DLD1 (cell line): ENCODE measurements at regions not wholly inside any gene's neighbourhood (a gene's known extent, or its start where the extent isn't known, plus 50 kb on each side); places are given as distances from the start of the nearest gene placed in this dataset.
"Not testable (repeated sequence)": the region's sequence is repeated elsewhere in the genome, so short reads cannot be mapped to it uniquely, and the experiment has no call there.

Experiments used
- in situ Hi-C: cut with HindIII; loops from 2 replicates; pipeline ENCODE4 v1.10.0; 2017; ENCODE audit warnings: low sequenced_read_pairs

- in situ Hi-C loops, result no loop called here
Observed at GRCh38 chr2:208607694-208608093, 201.1 kb downstream of the PTH2R start.

- in situ Hi-C loops, result no loop called here
Observed at GRCh38 chr2:208608122-208608835, 201.7 kb downstream of the PTH2R start.

GRCh38 chr2:208609166-208609804 lies 202.7 kb downstream of the PTH2R start:
- in situ Hi-C loops, result no loop called here

- in situ Hi-C loops, result not testable (repeated sequence)
Observed at GRCh38 chr2:208615675-208616074, 209.1 kb downstream of the PTH2R start.

- in situ Hi-C loops, result no loop called here
Observed at GRCh38 chr2:208618220-208618619, 211.6 kb downstream of the PTH2R start.

GRCh38 chr2:208619993-208620392 lies 213.4 kb downstream of the PTH2R start:
- in situ Hi-C loops, result no loop called here

- in situ Hi-C loops, result no loop called here
Observed at GRCh38 chr2:208620487-208620978, 213.9 kb downstream of the PTH2R start.

- in situ Hi-C loops, result no loop called here
Observed at GRCh38 chr2:208627110-208627884, 220.7 kb downstream of the PTH2R start.

GRCh38 chr2:208627916-208628315 lies 221.3 kb downstream of the PTH2R start:
- in situ Hi-C loops, result no loop called here

GRCh38 chr2:208638059-208638458 lies 231.5 kb downstream of the PTH2R start:
- in situ Hi-C loops, result no loop called here

- in situ Hi-C loops, result no loop called here
Observed at GRCh38 chr2:208642125-208642779, 235.7 kb downstream of the PTH2R start.

- in situ Hi-C loops, result no loop called here
Observed at GRCh38 chr2:208643145-208643544, 236.6 kb downstream of the PTH2R start.

GRCh38 chr2:208645226-208645625 lies 238.6 kb downstream of the PTH2R start:
- in situ Hi-C loops, result no loop called here

- in situ Hi-C loops, result no loop called here
Observed at GRCh38 chr2:208648368-208648767, 241.8 kb downstream of the PTH2R start.

- in situ Hi-C loops, result no loop called here
Observed at GRCh38 chr2:208653383-208653782, 246.8 kb downstream of the PTH2R start.

- in situ Hi-C loops, result no loop called here
Observed at GRCh38 chr2:208654056-208654455, 247.5 kb downstream of the PTH2R start.

GRCh38 chr2:208657468-208657867 lies 250.9 kb downstream of the PTH2R start:
- in situ Hi-C loops, result no loop called here

GRCh38 chr2:208669394-208669793 lies 262.8 kb downstream of the PTH2R start:
- in situ Hi-C loops, result no loop called here

GRCh38 chr2:208671284-208671683 lies 264.7 kb downstream of the PTH2R start:
- in situ Hi-C loops, result no loop called here

GRCh38 chr2:208671886-208672680 lies 265.5 kb downstream of the PTH2R start:
- in situ Hi-C loops, result no loop called here
